Suprapubic skin (tissue), 4 donors: ENCODE measurements at regions not wholly inside any gene's neighbourhood (a gene's known extent, or its start where the extent isn't known, plus 50 kb on each side); places are given as distances from the start of the nearest gene placed in this dataset.

Experiments used
- CTCF ChIP-seq, 2 donors: fragments of 200-600 bp in 1 of 2; fragments of 450-650 bp in 1 of 2; sonication (generic) in 1 of 2; IDR thresholded peaks; one replicate each; pipeline ENCODE4 v1.5.1; 2016 to 2019; ENCODE audit warnings: antibody characterized with exemption in 2 of 2, mild to moderate bottlenecking in 1 of 2, moderate library complexity in 1 of 2
- POLR2A ChIP-seq, 2 donors: fragments of 450-650 bp; IDR thresholded peaks; one replicate each; pipeline ENCODE4 v1.6.1; 2017; ENCODE audit warnings: antibody characterized with exemption in 2 of 2, mild to moderate bottlenecking in 2 of 2, moderate library complexity in 2 of 2
- POLR2AphosphoS5 ChIP-seq, 3 donors: sonication (generic); formaldehyde crosslinking; IDR thresholded peaks; one replicate each; pipeline ENCODE4 v1.6.1; 2017; ENCODE audit warnings: antibody characterized with exemption in 3 of 3

GRCh38 chr1:59013276-59013927, 229.6 kb upstream of the JUN start:
- no peak for TF ChIP-seq POLR2AphosphoS5 (IDR thresholded peaks at IDR 0.05)
- no peak for TF ChIP-seq CTCF (IDR thresholded peaks at IDR 0.05)
- TF ChIP-seq POLR2A (IDR thresholded peaks at IDR 0.05): no peak
